H1 (cell line): ENCODE measurements at regions not wholly inside any gene's neighbourhood (a gene's known extent, or its start where the extent isn't known, plus 50 kb on each side); places are given as distances from the start of the nearest gene placed in this dataset.

Experiments
- CTCF ChIA-PET: fragments of 300-600 bp; sonication (Branson Sonifier 250); formaldehyde crosslinking; loops from one replicate; lab custom pipeline; 2021; ENCODE audit not compliant: partially characterized antibody; lab: Charles Lee
- POLR2A ChIA-PET: fragments of 300-600 bp; sonication (Branson Sonifier 250); formaldehyde crosslinking; loops from one replicate; lab custom pipeline; 2021; ENCODE audit warnings: inconsistent platforms; ENCODE audit not compliant: partially characterized antibody; lab: Charles Lee
- DNase-seq, 2 experiments: peaks; one replicate each; pipeline versions ENCODE4 v3.0.0 to v3.0.0-alpha.2; 2010 to 2022; ENCODE audit warnings: low spot score in 2 of 2, low read depth in 1 of 2, mixed read lengths in 1 of 2
- FAIRE-seq: peaks from 2 replicates; lab custom pipeline; 2011; peaks lifted over from hg19 to GRCh38; lab: Jason Lieb, UNC
- H2AFZ ChIP-seq: 2 replicates; pipeline ENCODE4 v1.8.1; 2012; ENCODE audit warnings: low read length, inconsistent platforms
- H2AK5ac ChIP-seq: 2 replicates; pipeline ENCODE4 v1.6.1; 2013; ENCODE audit warnings: low read depth, low read length
- H2BK120ac ChIP-seq: replicated peaks from 2 replicates; pipeline ENCODE3; 2013; ENCODE audit warnings: low read depth, low read length, inconsistent platforms
- H2BK12ac ChIP-seq: 2 replicates; pipeline ENCODE4 v1.6.1; 2013; ENCODE audit warnings: low read depth, low read length
- H2BK15ac ChIP-seq: 2 replicates; pipeline ENCODE4 v1.6.1; 2013; ENCODE audit warnings: low read length
- H2BK20ac ChIP-seq: 2 replicates; pipeline ENCODE4 v1.6.1; 2013; ENCODE audit warnings: low read length
- H2BK5ac ChIP-seq: 2 replicates; pipeline ENCODE4 v1.6.1; 2013; ENCODE audit warnings: low read depth, low read length
- H3K14ac ChIP-seq: 2 replicates; pipeline ENCODE4 v1.6.1; 2013; ENCODE audit warnings: inconsistent platforms; ENCODE audit not compliant: insufficient read length
- H3K18ac ChIP-seq: 2 replicates; pipeline ENCODE4 v1.6.1; 2013; ENCODE audit warnings: low read length; ENCODE audit errors: extremely low read depth
- H3K23ac ChIP-seq: 2 replicates; pipeline ENCODE4 v1.6.1; 2013; ENCODE audit warnings: inconsistent platforms; ENCODE audit not compliant: insufficient read length
- H3K23me2 ChIP-seq: 2 replicates; pipeline ENCODE4 v1.6.1; 2013; ENCODE audit warnings: low read depth, low read length
- H3K27ac ChIP-seq: 2 replicates; pipeline ENCODE4 v1.6.1; 2011; ENCODE audit warnings: low read depth, low read length, inconsistent platforms
- H3K27me3 ChIP-seq, 4 experiments: replicated peaks in 1 of 4; 1 replicate in 1 of 4; 2 replicates in 3 of 4; pipeline versions ENCODE4 v1.6.1 to v1.8.1; 2011 to 2013; ENCODE audit warnings: low read length in 3 of 4, mild to moderate bottlenecking in 3 of 4, inconsistent platforms in 2 of 4, mixed read lengths in 2 of 4, moderate library complexity in 1 of 4; ENCODE audit not compliant: control insufficient read depth in 3 of 4, insufficient read depth in 3 of 4; ENCODE audit errors: extremely low read depth in 1 of 4
- H3K36me3 ChIP-seq, 4 experiments: 2 replicates each; pipeline versions ENCODE4 v1.6.1 to v1.8.1; 2011 to 2013; ENCODE audit warnings: mild to moderate bottlenecking in 4 of 4, low read length in 3 of 4, moderate library complexity in 2 of 4, control low read depth in 1 of 4, inconsistent platforms in 1 of 4; ENCODE audit not compliant: insufficient read depth in 4 of 4, control insufficient read depth in 2 of 4
- H3K4ac ChIP-seq: replicated peaks from 2 replicates; pipeline ENCODE3; 2013; ENCODE audit warnings: low read length, low read depth, mixed read lengths, inconsistent platforms; ENCODE audit not compliant: insufficient read length
- H3K4me1 ChIP-seq, 4 experiments: replicated peaks in 1 of 4; 1 replicate in 1 of 4; 2 replicates in 3 of 4; pipeline versions ENCODE4 v1.6.1 to v1.8.1; 2011 to 2013; ENCODE audit warnings: low read length in 3 of 4, inconsistent platforms in 2 of 4, mixed read lengths in 1 of 4; ENCODE audit not compliant: insufficient read depth in 4 of 4, control insufficient read depth in 3 of 4
- H3K4me2 ChIP-seq, 2 experiments: 2 replicates each; pipeline versions ENCODE4 v1.6.1 to v1.8.1; 2011 to 2013; ENCODE audit warnings: low read depth in 2 of 2, low read length in 2 of 2, control low read depth in 1 of 2, inconsistent platforms in 1 of 2, mild to moderate bottlenecking in 1 of 2; ENCODE audit not compliant: insufficient read depth in 1 of 2
- H3K4me3 ChIP-seq, 4 experiments: fragments of 200-600, 300-600 bp in 1 of 4; sonication (generic), shearing (Covaris generic), sonication (Bioruptor Twin) in 1 of 4; 2 replicates each; pipeline versions ENCODE4 v1.5.1 to v1.8.1; 2011 to 2016; ENCODE audit warnings: low read length in 4 of 4, low read depth in 3 of 4, control low read depth in 2 of 4, inconsistent platforms in 2 of 4, mild to moderate bottlenecking in 2 of 4, mixed read lengths in 1 of 4, moderate library complexity in 1 of 4; ENCODE audit not compliant: insufficient read depth in 2 of 4; ENCODE audit errors: extremely low read depth in 1 of 4
- H3K56ac ChIP-seq: replicated peaks from 2 replicates; pipeline ENCODE3; 2013; ENCODE audit warnings: low read depth, mild to moderate bottlenecking, mixed read lengths, low read length, inconsistent platforms; ENCODE audit not compliant: insufficient read length
- H3K79me1 ChIP-seq: 2 replicates; pipeline ENCODE4 v1.6.1; 2013; ENCODE audit warnings: low read depth, low read length, control low read depth
- H3K79me2 ChIP-seq, 2 experiments: 2 replicates each; pipeline versions ENCODE4 v1.6.1 to v1.8.1; 2012 to 2013; ENCODE audit warnings: low read length in 2 of 2, mild to moderate bottlenecking in 2 of 2, inconsistent platforms in 1 of 2; ENCODE audit not compliant: insufficient read depth in 2 of 2, control insufficient read depth in 1 of 2
- H3K9ac ChIP-seq, 4 experiments: replicated peaks in 1 of 4; 1 replicate in 1 of 4; 2 replicates in 3 of 4; pipeline versions ENCODE4 v1.6.1 to v1.8.1; 2011 to 2013; ENCODE audit warnings: low read depth in 3 of 4, low read length in 3 of 4, control low read depth in 2 of 4, mild to moderate bottlenecking in 2 of 4, moderate library complexity in 2 of 4, inconsistent platforms in 1 of 4; ENCODE audit errors: extremely low read depth in 1 of 4
- H3K9me3 ChIP-seq, 2 experiments: 2 replicates each; pipeline versions ENCODE4 v1.6.1 to v1.8.1; 2012 to 2013; ENCODE audit warnings: mild to moderate bottlenecking in 2 of 2, moderate library complexity in 2 of 2, control low read depth in 1 of 2, inconsistent platforms in 1 of 2, low read depth in 1 of 2, low read length in 1 of 2, mixed read lengths in 1 of 2; ENCODE audit not compliant: insufficient read depth in 2 of 2
- H4K20me1 ChIP-seq, 2 experiments: replicated peaks in 1 of 2; 2 replicates each; pipeline versions ENCODE3 to v1.8.1; 2011 to 2013; ENCODE audit warnings: inconsistent platforms in 2 of 2, low read length in 2 of 2, mild to moderate bottlenecking in 1 of 2; ENCODE audit not compliant: insufficient read depth in 2 of 2, control insufficient read depth in 1 of 2
- H4K5ac ChIP-seq: 2 replicates; pipeline ENCODE4 v1.6.1; 2013; ENCODE audit warnings: low read length, low read depth, mixed read lengths, inconsistent platforms; ENCODE audit not compliant: insufficient read length
- H4K8ac ChIP-seq: 2 replicates; pipeline ENCODE4 v1.8.0; 2013; ENCODE audit warnings: mild to moderate bottlenecking, moderate library complexity, low read length, inconsistent platforms; ENCODE audit not compliant: insufficient read depth; ENCODE audit errors: extremely low read depth
- H4K91ac ChIP-seq: replicated peaks from 2 replicates; pipeline ENCODE3; 2013; ENCODE audit warnings: low read length, mixed read lengths, inconsistent platforms; ENCODE audit not compliant: insufficient read length
- EGR1 ChIP-seq: IDR thresholded peaks from 2 replicates; pipeline ENCODE4 v1.6.1; 2011; ENCODE audit warnings: low read depth, low read length, borderline replicate concordance
- EZH2 ChIP-seq: fragments of 200-600 bp; sonication (generic); IDR thresholded peaks from 2 replicates; pipeline ENCODE4 v1.7.1; 2012; ENCODE audit warnings: low read depth, mild to moderate bottlenecking, moderate library complexity, low read length, inconsistent platforms; ENCODE audit not compliant: severe bottlenecking
- JUN ChIP-seq: IDR thresholded peaks from 2 replicates; pipeline ENCODE4 v1.6.1; 2011; ENCODE audit warnings: low read depth, mild to moderate bottlenecking, improper control_type of control experiment, low read length
- JUND ChIP-seq: IDR thresholded peaks from 2 replicates; pipeline ENCODE4 v1.6.1; 2011; ENCODE audit warnings: mild to moderate bottlenecking, improper control_type of control experiment, low read length
- NRF1 ChIP-seq: IDR thresholded peaks from 2 replicates; pipeline ENCODE4 v1.6.1; 2011; ENCODE audit warnings: mild to moderate bottlenecking, low read depth, low read length, improper control_type of control experiment
- POLR2A ChIP-seq, 2 experiments: IDR thresholded peaks; 1 replicate in 1 of 2; 2 replicates in 1 of 2; pipeline ENCODE4 v1.6.1; 2011; ENCODE audit warnings: low read depth in 2 of 2, low read length in 2 of 2, mild to moderate bottlenecking in 2 of 2; ENCODE audit errors: control extremely low read depth in 1 of 2
- SAP30 ChIP-seq: fragments of 300-600 bp; sonication (generic); IDR thresholded peaks from 2 replicates; pipeline ENCODE4 v1.7.1; 2012; ENCODE audit warnings: low read length, moderate library complexity, mild to moderate bottlenecking, inconsistent platforms; ENCODE audit not compliant: insufficient read depth, insufficient replicate concordance
- SIN3A ChIP-seq, 2 experiments: IDR thresholded peaks in 1 of 2; conservative IDR thresholded peaks in 1 of 2; 2 replicates each; pipeline ENCODE4 v1.6.1; 2011 to 2012; ENCODE audit warnings: low read length in 2 of 2, improper control_type of control experiment in 1 of 2, low read depth in 1 of 2, mild to moderate bottlenecking in 1 of 2
- TAF1 ChIP-seq: IDR thresholded peaks from 2 replicates; pipeline ENCODE4 v1.6.1; 2011; ENCODE audit warnings: mild to moderate bottlenecking, low read depth, low read length
- ZNF274 ChIP-seq: IDR thresholded peaks from 2 replicates; pipeline ENCODE4 v1.7.0; 2012; ENCODE audit warnings: low read length, borderline replicate concordance; ENCODE audit errors: extremely low read depth
- WGBS, 2 experiments: shearing (Covaris generic) in 1 of 2; methylation state at CpG; one replicate each; pipeline versions ENCODE4 v1.1.6 to v1.1.7; 2013 to 2015; ENCODE audit warnings: low lambda C conversion rate in 2 of 2, mixed read lengths in 2 of 2, inconsistent platforms in 1 of 2, low coverage in 1 of 2, missing lambda C conversion rate in 1 of 2; ENCODE audit not compliant: insufficient replicate concordance in 2 of 2, insufficient coverage in 1 of 2, insufficient read length in 1 of 2; ENCODE audit errors: extremely low coverage in 1 of 2, missing lambda C conversion rate in 1 of 2; 5-methylcytosine and 5-hydroxymethylcytosine counted together

GRCh38 chr7:66503036-66503370 lies 125.7 kb upstream of the KCTD7 start:
- Histone ChIP-seq H3K4me3 (no peak overlapping the region), H4K91ac (no peak overlapping the region), H3K14ac (no peak overlapping the region), H3K79me1 (no peaks in the 10 kb centered on the region), H3K4me1 (no peaks in the 10 kb centered on the region), H3K4ac (no peak overlapping the region), H2BK120ac (no peak overlapping the region), H3K27ac (no peak overlapping the region), H3K56ac (no peak overlapping the region), H2BK12ac (no peak overlapping the region), H2AFZ (no peak overlapping the region), H3K79me2 (no peaks in the 10 kb centered on the region), H3K23ac (no peak overlapping the region), H3K9ac (no peak overlapping the region), H3K4me2 (no peak overlapping the region), H4K5ac (no peak overlapping the region), H3K23me2 (no peaks in the 10 kb centered on the region), H4K20me1 (no peaks in the 10 kb centered on the region), H2BK20ac (no peak overlapping the region), H2BK5ac (no peak overlapping the region), H2BK15ac (no peak overlapping the region), H3K27me3 (no peaks in the 10 kb centered on the region), H3K36me3 (no peaks in the 10 kb centered on the region), H4K8ac (no peak overlapping the region), H3K18ac (no peak overlapping the region), H2AK5ac (no peak overlapping the region), H3K9me3 (no peaks in the 10 kb centered on the region; a peak in 1 of 4 replicates)
- WGBS, 2 experiments, result 90% methylated on average over 12 of the region's 13 CpGs; no CpG with 5 or more reads in 1 of the 2 experiments
- no peak for TF ChIP-seq ZNF274
- no peak for TF ChIP-seq SAP30
- TF ChIP-seq JUND, result no peak
- no peak for TF ChIP-seq NRF1
- TF ChIP-seq SIN3A (conservative IDR thresholded peaks at IDR 0.05 in 1 of 2, IDR thresholded peaks at IDR 0.05 in 1 of 2; ENCODE audit: low read depth in 1 of 2, low read length in 2 of 2), result no peak
- no peak for TF ChIP-seq EGR1
- no peak for TF ChIP-seq EZH2
- no peak for TF ChIP-seq TAF1
- TF ChIP-seq POLR2A (IDR thresholded peaks at IDR 0.05; ENCODE audit: control extremely low read depth in 1 of 2, low read depth in 2 of 2, low read length in 2 of 2), result no peak
- no peak for TF ChIP-seq JUN
- CTCF ChIA-PET, result no interaction called here
- POLR2A ChIA-PET, result interaction anchor here (1.0 kb wide), 1 partner anchor 9 kb away, joined by 3 read pairs; no protein-coding TSS in a partner anchor
- no peak for DNase-seq
- FAIRE-seq, result no peak
